ENCODE measurements at regions not wholly inside any gene's neighbourhood (a gene's known extent, or its start where the extent isn't known, plus 50 kb on each side); places are given as distances from the start of the nearest gene placed in this dataset.
A peak's percentile ranks its signal among the peaks of the same experiment; 100 is the strongest.
"Not testable (repeated sequence)": the region's sequence is repeated elsewhere in the genome, so short reads cannot be mapped to it uniquely, and the experiment has no call there.

GRCh38 chr1:197850918-197851317 lies 51.5 kb upstream of the C1orf53 start:
- no peak for DNase-seq

- no peak for DNase-seq
Measured at GRCh38 chr1:197850042-197850441, 52.4 kb upstream of the C1orf53 start.

- DNase-seq, result no peak
Measured at GRCh38 chr1:197848350-197848749, 54.1 kb upstream of the C1orf53 start.

GRCh38 chr1:197845886-197846285 lies 56.5 kb upstream of the C1orf53 start:
- no peak for DNase-seq

GRCh38 chr1:197844651-197845050 lies 57.8 kb upstream of the C1orf53 start:
- DNase-seq, result no peak

- DNase-seq, result no peak
Measured at GRCh38 chr1:197843401-197843800, 59.0 kb upstream of the C1orf53 start.

GRCh38 chr1:197842646-197843045 lies 59.8 kb upstream of the C1orf53 start:
- DNase-seq, result no peak

GRCh38 chr1:197841883-197842553 lies 60.4 kb upstream of the C1orf53 start:
- DNase-seq, result peak; percentile 19

GRCh38 chr1:197841158-197841557 lies 61.3 kb upstream of the C1orf53 start:
- DNase-seq, result no peak

- DNase-seq, result not testable (repeated sequence)
Measured at GRCh38 chr1:197839786-197840185, 62.6 kb upstream of the C1orf53 start.

GRCh38 chr1:197838836-197839235 lies 63.6 kb upstream of the DENND1B start:
- DNase-seq, result peak; percentile 62

- no peak for DNase-seq
Measured at GRCh38 chr1:197837911-197838310, 62.6 kb upstream of the DENND1B start.

- not testable (repeated sequence) for DNase-seq
Measured at GRCh38 chr1:197836356-197836755, 61.1 kb upstream of the DENND1B start.

GRCh38 chr1:197829011-197829410 lies 53.7 kb upstream of the DENND1B start:
- not testable (repeated sequence) for DNase-seq

- DNase-seq, result no peak
Measured at GRCh38 chr1:197825541-197825940, 50.3 kb upstream of the DENND1B start.

Data from fibroblast of skin of scalp (primary cell).